Loucy (cell line): ENCODE measurements at regions not wholly inside any gene's neighbourhood (a gene's known extent, or its start where the extent isn't known, plus 50 kb on each side); places are given as distances from the start of the nearest gene placed in this dataset.

Source experiments
- H2AFZ ChIP-seq: fragments of 200-600 bp; sonication (generic); 2 replicates; pipeline ENCODE4 v1.6.0; 2016; ENCODE audit warnings: antibody characterized with exemption, mild to moderate bottlenecking, low read length, moderate library complexity
- H3F3A ChIP-seq: fragments of 200-600 bp; 2 replicates; pipeline ENCODE4 v1.6.0; 2016; ENCODE audit warnings: antibody characterized with exemption, low read depth, mild to moderate bottlenecking
- H3K27me3 ChIP-seq: fragments of 200-600 bp; sonication (generic); 2 replicates; pipeline ENCODE4 v1.6.1; 2014; ENCODE audit warnings: low read length, mild to moderate bottlenecking; ENCODE audit not compliant: insufficient read depth, poor library complexity, severe bottlenecking
- H3K36me3 ChIP-seq: fragments of 200-600 bp; sonication (generic); 2 replicates; pipeline ENCODE4 v1.6.1; 2016; ENCODE audit warnings: low read length; ENCODE audit not compliant: insufficient read depth
- H3K4me1 ChIP-seq: fragments of 200-600 bp; sonication (generic); 2 replicates; pipeline ENCODE4 v1.5.1; 2014; ENCODE audit warnings: low read length, mild to moderate bottlenecking; ENCODE audit not compliant: insufficient read depth, poor library complexity, severe bottlenecking
- H3K4me2 ChIP-seq: fragments of 200-600 bp; sonication (generic); 2 replicates; pipeline ENCODE4 v1.6.0; 2014; ENCODE audit warnings: antibody characterized with exemption, low read length, low read depth, mild to moderate bottlenecking; ENCODE audit not compliant: poor library complexity, severe bottlenecking
- H3K4me3 ChIP-seq: fragments of 200-600 bp; sonication (generic); 2 replicates; pipeline ENCODE4 v1.5.1; 2014; ENCODE audit warnings: low read length, mild to moderate bottlenecking, mixed read lengths; ENCODE audit not compliant: poor library complexity, severe bottlenecking
- H3K79me2 ChIP-seq: fragments of 200-600 bp; sonication (generic); 2 replicates; pipeline ENCODE4 v1.6.1; 2014; ENCODE audit warnings: low read length; ENCODE audit not compliant: insufficient read depth
- H3K9ac ChIP-seq: fragments of 200-600 bp; sonication (generic); 2 replicates; pipeline ENCODE4 v1.6.0; 2014; ENCODE audit warnings: mild to moderate bottlenecking, low read depth, low read length, moderate library complexity; ENCODE audit not compliant: poor library complexity, severe bottlenecking
- H3K9me2 ChIP-seq: fragments of 200-600 bp; sonication (generic); replicated peaks from 2 replicates; pipeline ENCODE4 v1.6.1; 2016; ENCODE audit warnings: low read depth, low read length, mixed read lengths
- H3K9me3 ChIP-seq: fragments of 200-600 bp; sonication (generic); 2 replicates; pipeline ENCODE4 v1.6.1; 2014; ENCODE audit warnings: mild to moderate bottlenecking, antibody characterized with exemption, low read length, low read depth; ENCODE audit not compliant: insufficient read depth
- H4K20me1 ChIP-seq: fragments of 200-600 bp; sonication (generic); 2 replicates; pipeline ENCODE4 v1.6.0; 2014; ENCODE audit warnings: antibody characterized with exemption, low read length, mild to moderate bottlenecking; ENCODE audit not compliant: insufficient read depth, poor library complexity, severe bottlenecking
- EZH2phosphoT487 ChIP-seq: fragments of 200-600 bp; IDR thresholded peaks from 2 replicates; pipeline ENCODE4 v1.6.1; 2018; ENCODE audit warnings: antibody characterized with exemption, mild to moderate bottlenecking, moderate library complexity, borderline replicate concordance
- TF ChIP-seq, protein P1 (sequence below): fragments of 200-600 bp; sonication (generic); conservative IDR thresholded peaks from 2 replicates; pipeline ENCODE4 v1.5.1; 2014; ENCODE audit warnings: mild to moderate bottlenecking, antibody characterized with exemption, low read length

GRCh38 chr11:79957702-79958101 is 516.9 kb upstream of the TENM4 start:
- TF ChIP-seq, protein P1, sequence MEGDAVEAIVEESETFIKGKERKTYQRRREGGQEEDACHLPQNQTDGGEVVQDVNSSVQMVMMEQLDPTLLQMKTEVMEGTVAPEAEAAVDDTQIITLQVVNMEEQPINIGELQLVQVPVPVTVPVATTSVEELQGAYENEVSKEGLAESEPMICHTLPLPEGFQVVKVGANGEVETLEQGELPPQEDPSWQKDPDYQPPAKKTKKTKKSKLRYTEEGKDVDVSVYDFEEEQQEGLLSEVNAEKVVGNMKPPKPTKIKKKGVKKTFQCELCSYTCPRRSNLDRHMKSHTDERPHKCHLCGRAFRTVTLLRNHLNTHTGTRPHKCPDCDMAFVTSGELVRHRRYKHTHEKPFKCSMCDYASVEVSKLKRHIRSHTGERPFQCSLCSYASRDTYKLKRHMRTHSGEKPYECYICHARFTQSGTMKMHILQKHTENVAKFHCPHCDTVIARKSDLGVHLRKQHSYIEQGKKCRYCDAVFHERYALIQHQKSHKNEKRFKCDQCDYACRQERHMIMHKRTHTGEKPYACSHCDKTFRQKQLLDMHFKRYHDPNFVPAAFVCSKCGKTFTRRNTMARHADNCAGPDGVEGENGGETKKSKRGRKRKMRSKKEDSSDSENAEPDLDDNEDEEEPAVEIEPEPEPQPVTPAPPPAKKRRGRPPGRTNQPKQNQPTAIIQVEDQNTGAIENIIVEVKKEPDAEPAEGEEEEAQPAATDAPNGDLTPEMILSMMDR: no peak
- no peak for TF ChIP-seq EZH2phosphoT487

GRCh38 chr11:79956061-79956460 is 515.2 kb upstream of the TENM4 start:
- H3K4me1 ChIP-seq: no peaks in the 10 kb centered on the region

More at GRCh38 chr11:79957702-79958101, 516.9 kb upstream of the TENM4 start:
- Histone ChIP-seq H3K79me2 (no peaks in the 10 kb centered on the region), H3K27me3 (no peaks in the 10 kb centered on the region), H3K9me3 (peaks cover 3% of the 10 kb centered on the region; the same call in 1 of the 2 replicates), H3F3A (no peaks in the 10 kb centered on the region), H2AFZ (no peak overlapping the region), H3K9ac (no peak overlapping the region), H4K20me1 (no peaks in the 10 kb centered on the region), H3K4me1 (no peaks in the 10 kb centered on the region), H3K4me2 (no peak overlapping the region), H3K9me2 (no peaks in the 10 kb centered on the region), H3K4me3 (no peak overlapping the region), H3K36me3 (no peaks in the 10 kb centered on the region)

GRCh38 chr11:79953629-79954028 is 512.8 kb upstream of the TENM4 start:
- H3K9me3 ChIP-seq: peaks cover 3% of the 10 kb centered on the region; the same call in 1 of the 2 replicates

More at GRCh38 chr11:79956061-79956460, 515.2 kb upstream of the TENM4 start:
- Histone ChIP-seq H3K36me3 (no peaks in the 10 kb centered on the region), H3K9ac (no peak overlapping the region), H3K9me3 (peaks cover 3% of the 10 kb centered on the region; the same call in 1 of the 2 replicates), H4K20me1 (no peaks in the 10 kb centered on the region), H3K4me2 (no peak overlapping the region), H2AFZ (no peak overlapping the region), H3K27me3 (no peaks in the 10 kb centered on the region), H3F3A (no peaks in the 10 kb centered on the region), H3K79me2 (no peaks in the 10 kb centered on the region), H3K4me3 (no peak overlapping the region), H3K9me2 (no peaks in the 10 kb centered on the region)
- TF ChIP-seq, protein P1: no peak
- no peak for TF ChIP-seq EZH2phosphoT487

More at GRCh38 chr11:79953629-79954028, 512.8 kb upstream of the TENM4 start:
- Histone ChIP-seq H3K79me2 (no peaks in the 10 kb centered on the region), H2AFZ (no peak overlapping the region), H3K36me3 (no peaks in the 10 kb centered on the region), H3K4me1 (no peaks in the 10 kb centered on the region), H3K9ac (no peak overlapping the region), H3K9me2 (no peaks in the 10 kb centered on the region), H4K20me1 (no peaks in the 10 kb centered on the region), H3F3A (no peaks in the 10 kb centered on the region), H3K4me2 (no peak overlapping the region), H3K27me3 (no peaks in the 10 kb centered on the region), H3K4me3 (no peak overlapping the region)
- TF ChIP-seq EZH2phosphoT487: no peak
- TF ChIP-seq, protein P1: no peak
